Trophoblast cell (in vitro differentiated cells and primary cell): ENCODE measurements at regions not wholly inside any gene's neighbourhood (a gene's known extent, or its start where the extent isn't known, plus 50 kb on each side); places are given as distances from the start of the nearest gene placed in this dataset.

ENCODE experiments used
- DNase-seq, 2 donors: peaks; one replicate each; pipeline ENCODE4 v3.0.0-alpha.2; 2016
- H2AFZ ChIP-seq: 2 replicates; pipeline ENCODE4 v1.6.1; 2013; ENCODE audit warnings: low read length, moderate library complexity, mild to moderate bottlenecking; ENCODE audit not compliant: insufficient read depth, poor library complexity
- H2AK5ac ChIP-seq: 2 replicates; pipeline ENCODE4 v1.6.1; 2013; ENCODE audit warnings: mild to moderate bottlenecking, low read length
- H2BK120ac ChIP-seq: 2 replicates; pipeline ENCODE4 v1.6.1; 2013; ENCODE audit warnings: low read length, mild to moderate bottlenecking, moderate library complexity; ENCODE audit not compliant: insufficient read depth, poor library complexity
- H2BK12ac ChIP-seq: 2 replicates; pipeline ENCODE4 v1.6.1; 2013; ENCODE audit warnings: mild to moderate bottlenecking, low read length, moderate library complexity
- H2BK5ac ChIP-seq: 2 replicates; pipeline ENCODE4 v1.6.1; 2013; ENCODE audit warnings: low read length, low read depth, moderate library complexity, mild to moderate bottlenecking; ENCODE audit not compliant: poor library complexity
- H3K14ac ChIP-seq: 2 replicates; pipeline ENCODE4 v1.6.1; 2013; ENCODE audit warnings: mild to moderate bottlenecking, low read length
- H3K18ac ChIP-seq: 2 replicates; pipeline ENCODE4 v1.6.1; 2013; ENCODE audit warnings: mild to moderate bottlenecking, low read length
- H3K23ac ChIP-seq: 2 replicates; pipeline ENCODE4 v1.6.1; 2013; ENCODE audit warnings: low read length
- H3K27ac ChIP-seq: 2 replicates; pipeline ENCODE4 v1.5.1; 2013; ENCODE audit warnings: low read depth, mild to moderate bottlenecking, inconsistent platforms, low read length, moderate library complexity
- H3K27me3 ChIP-seq: 2 replicates; pipeline ENCODE4 v1.6.1; 2013; ENCODE audit warnings: inconsistent platforms, mild to moderate bottlenecking, low read length, moderate library complexity; ENCODE audit not compliant: insufficient read depth
- H3K36me3 ChIP-seq, 2 experiments: 1 replicate in 1 of 2; 2 replicates in 1 of 2; pipeline ENCODE4 v1.6.1; 2013; ENCODE audit warnings: low read length in 2 of 2, mild to moderate bottlenecking in 2 of 2, moderate library complexity in 1 of 2; ENCODE audit not compliant: insufficient read depth in 2 of 2, control insufficient read depth in 1 of 2
- H3K4ac ChIP-seq: 2 replicates; pipeline ENCODE4 v1.6.1; 2013; ENCODE audit warnings: low read depth, mild to moderate bottlenecking, low read length, moderate library complexity
- H3K4me1 ChIP-seq, 2 experiments: 1 replicate in 1 of 2; 2 replicates in 1 of 2; pipeline ENCODE4 v1.6.1; 2013; ENCODE audit warnings: low read length in 2 of 2, mild to moderate bottlenecking in 2 of 2, moderate library complexity in 1 of 2; ENCODE audit not compliant: insufficient read depth in 2 of 2, control insufficient read depth in 1 of 2
- H3K4me2 ChIP-seq: 2 replicates; pipeline ENCODE4 v1.6.1; 2013; ENCODE audit warnings: inconsistent platforms, mild to moderate bottlenecking, low read length, moderate library complexity
- H3K4me3 ChIP-seq: 2 replicates; pipeline ENCODE4 v1.5.1; 2013; ENCODE audit warnings: mild to moderate bottlenecking, low read depth, low read length, inconsistent platforms
- H3K79me1 ChIP-seq: one replicate; pipeline ENCODE4 v1.6.1; 2013; ENCODE audit warnings: low read length
- H3K79me2 ChIP-seq: 2 replicates; pipeline ENCODE4 v1.6.1; 2013; ENCODE audit warnings: low read length, mild to moderate bottlenecking; ENCODE audit not compliant: control insufficient read depth, insufficient read depth, poor library complexity
- H3K9ac ChIP-seq: 2 replicates; pipeline ENCODE4 v1.6.1; 2013; ENCODE audit warnings: mild to moderate bottlenecking, low read length
- H3K9me3 ChIP-seq: 2 replicates; pipeline ENCODE4 v1.6.1; 2013; ENCODE audit warnings: low read depth, mild to moderate bottlenecking, control low read depth, inconsistent platforms, low read length; ENCODE audit not compliant: insufficient read depth
- H4K12ac ChIP-seq: 2 replicates; pipeline ENCODE4 v1.6.1; 2013; ENCODE audit warnings: low read depth, mild to moderate bottlenecking, low read length, moderate library complexity
- H4K8ac ChIP-seq: 2 replicates; pipeline ENCODE4 v1.6.1; 2013; ENCODE audit warnings: low read depth, mild to moderate bottlenecking, low read length, moderate library complexity
- H4K91ac ChIP-seq: one replicate; pipeline ENCODE4 v1.6.1; 2013; ENCODE audit warnings: low read depth, mild to moderate bottlenecking, low read length, moderate library complexity
- WGBS: extraction: QIAGEN DNeasy Blood & Tissue Kit; methylation state at CpG from one replicate; pipeline ENCODE4 v1.1.7; 2013; ENCODE audit warnings: missing lambda C conversion rate; ENCODE audit not compliant: insufficient read length, insufficient coverage; ENCODE audit errors: extremely low coverage; 5-methylcytosine and 5-hydroxymethylcytosine counted together

DNA sequence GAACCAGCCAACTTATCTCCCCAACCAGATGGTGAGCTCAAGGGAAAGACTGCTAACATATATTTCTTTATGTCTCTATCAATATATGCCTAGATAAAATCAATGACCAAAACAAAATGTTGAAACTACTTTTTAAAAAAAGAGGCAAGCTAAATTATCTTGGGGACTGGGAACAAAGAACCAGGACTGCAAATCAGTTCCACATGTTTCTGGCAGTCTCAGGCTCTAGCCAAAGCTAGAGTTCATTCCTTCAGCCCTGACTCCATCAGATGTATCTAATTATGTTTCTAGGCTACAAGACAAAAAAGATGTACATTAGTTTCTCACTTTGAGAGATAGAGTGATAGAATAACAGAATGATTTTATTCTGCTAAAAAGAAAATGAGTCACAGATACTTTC lies 1290.3 kb upstream of the SORCS1 start:
- Histone ChIP-seq H2AFZ (no peak overlapping the region), H3K4me1 (no peaks in the 10 kb centered on the region), H3K79me2 (no peaks in the 10 kb centered on the region), H4K8ac (no peak overlapping the region), H3K9me3 (no peaks in the 10 kb centered on the region), H2BK5ac (no peak overlapping the region), H3K4me2 (no peak overlapping the region), H3K23ac (no peak overlapping the region), H2AK5ac (no peak overlapping the region), H3K14ac (no peak overlapping the region), H4K91ac (no peak overlapping the region), H3K4ac (no peak overlapping the region), H3K4me3 (no peak overlapping the region), H4K12ac (no peak overlapping the region), H3K36me3 (no peaks in the 10 kb centered on the region), H2BK12ac (no peak overlapping the region), H3K27ac (no peak overlapping the region), H3K79me1 (no peaks in the 10 kb centered on the region), H3K27me3 (no peaks in the 10 kb centered on the region), H3K9ac (no peak overlapping the region), H3K18ac (no peak overlapping the region), H2BK120ac (no peak overlapping the region)
- DNase-seq: no peak

DNA sequence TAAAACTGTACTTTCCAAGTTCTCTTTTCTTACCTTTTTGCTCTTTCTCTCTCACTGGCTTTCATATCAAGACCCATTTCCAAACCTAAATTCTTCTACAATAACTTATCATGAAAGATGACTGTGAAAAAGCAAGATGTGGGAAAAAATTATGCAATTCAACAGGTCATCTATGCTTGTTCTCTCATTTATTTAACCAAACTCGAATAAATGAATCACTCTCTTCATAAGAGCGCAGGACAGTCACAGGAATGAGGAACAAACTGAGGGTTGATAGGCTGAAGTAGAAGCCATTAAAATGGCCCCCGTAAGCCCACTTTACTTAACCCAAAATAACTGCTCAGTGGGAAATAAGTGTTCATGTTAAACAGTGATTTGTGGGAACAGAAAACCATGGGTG lies 1289.7 kb upstream of the SORCS1 start:
- Histone ChIP-seq H2AK5ac (no peak overlapping the region), H3K4me1 (no peaks in the 10 kb centered on the region), H4K12ac (no peak overlapping the region), H2AFZ (no peak overlapping the region), H3K9me3 (no peaks in the 10 kb centered on the region), H4K8ac (no peak overlapping the region), H3K27me3 (no peaks in the 10 kb centered on the region), H2BK120ac (no peak overlapping the region), H3K27ac (no peak overlapping the region), H2BK12ac (no peak overlapping the region), H3K4me2 (no peak overlapping the region), H3K4me3 (no peak overlapping the region), H3K79me2 (no peaks in the 10 kb centered on the region), H2BK5ac (no peak overlapping the region), H3K18ac (no peak overlapping the region), H3K79me1 (no peaks in the 10 kb centered on the region), H3K14ac (no peak overlapping the region), H3K4ac (no peak overlapping the region), H3K23ac (no peak overlapping the region), H3K36me3 (no peaks in the 10 kb centered on the region), H4K91ac (no peak overlapping the region), H3K9ac (no peak overlapping the region)
- no CpG with 5 or more reads among the region's 3 CpGs for WGBS
- no peak for DNase-seq

DNA sequence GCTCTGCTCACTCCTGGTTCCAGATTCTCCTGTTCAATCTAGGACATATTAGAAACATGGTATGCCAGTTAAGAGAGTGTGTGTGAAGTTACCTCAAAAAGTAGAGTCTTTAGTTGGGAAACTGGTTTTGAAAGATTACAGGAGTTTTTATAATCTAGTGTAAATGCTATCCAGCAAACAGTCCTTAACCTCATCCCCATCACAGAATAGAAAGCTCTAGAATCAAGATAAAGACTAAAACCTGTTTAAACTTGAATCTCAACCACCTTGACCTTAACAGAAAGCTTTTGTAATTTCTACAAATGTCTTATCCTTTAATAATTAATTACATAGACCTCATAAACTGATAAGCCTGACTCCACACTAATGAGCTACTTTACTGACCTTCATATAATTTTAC lies 1288.7 kb upstream of the SORCS1 start:
- Histone ChIP-seq H2BK5ac (no peak overlapping the region), H3K4me3 (no peak overlapping the region), H4K8ac (no peak overlapping the region), H4K12ac (no peak overlapping the region), H3K36me3 (no peaks in the 10 kb centered on the region), H3K14ac (no peak overlapping the region), H2AFZ (no peak overlapping the region), H3K18ac (no peak overlapping the region), H3K4me1 (no peaks in the 10 kb centered on the region), H3K4me2 (no peak overlapping the region), H3K79me2 (no peaks in the 10 kb centered on the region), H2BK120ac (no peak overlapping the region), H4K91ac (no peak overlapping the region), H3K4ac (no peak overlapping the region), H3K23ac (no peak overlapping the region), H2AK5ac (no peak overlapping the region), H3K9ac (no peak overlapping the region), H3K9me3 (no peaks in the 10 kb centered on the region), H3K27ac (no peak overlapping the region), H3K27me3 (no peaks in the 10 kb centered on the region), H3K79me1 (no peaks in the 10 kb centered on the region), H2BK12ac (no peak overlapping the region)
- DNase-seq: no peak

DNA sequence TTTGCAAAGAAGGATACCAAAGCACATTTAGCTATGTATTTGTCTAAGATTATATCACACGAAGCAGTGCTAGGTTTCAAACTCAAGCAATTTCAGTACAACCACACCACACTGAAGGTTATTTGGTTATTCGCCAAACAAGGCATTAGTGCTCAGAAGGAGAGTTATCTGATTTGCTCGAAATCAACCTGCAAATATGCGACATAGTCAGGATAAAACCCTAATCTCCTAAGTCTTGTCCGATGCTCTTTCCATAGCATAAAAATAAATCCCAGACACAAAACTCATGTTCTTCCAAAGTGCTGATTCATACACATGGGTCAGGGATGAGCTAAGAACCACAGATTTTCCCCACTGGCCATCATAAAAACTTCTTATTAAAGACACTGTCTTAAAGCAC lies 1288.0 kb upstream of the SORCS1 start:
- no peak for DNase-seq
- no peaks in the 10 kb centered on the region for H3K36me3 ChIP-seq
- no peak overlapping the region for H3K4me2 ChIP-seq
- no peak overlapping the region for H2BK120ac ChIP-seq
- H3K27me3 ChIP-seq: no peaks in the 10 kb centered on the region
- no peak overlapping the region for H4K8ac ChIP-seq
- no peak overlapping the region for H2AK5ac ChIP-seq
- no peak overlapping the region for H3K14ac ChIP-seq
- H3K4ac ChIP-seq: no peak overlapping the region
- H3K23ac ChIP-seq: no peak overlapping the region
- no peak overlapping the region for H3K27ac ChIP-seq
- no peak overlapping the region for H3K4me3 ChIP-seq
- no peaks in the 10 kb centered on the region for H3K79me1 ChIP-seq
- H2AFZ ChIP-seq: no peak overlapping the region
- no peak overlapping the region for H2BK5ac ChIP-seq
- no peak overlapping the region for H2BK12ac ChIP-seq
- H3K79me2 ChIP-seq: no peaks in the 10 kb centered on the region
- no peaks in the 10 kb centered on the region for H3K9me3 ChIP-seq
- H4K91ac ChIP-seq: no peak overlapping the region
- H3K18ac ChIP-seq: no peak overlapping the region
- no peak overlapping the region for H3K9ac ChIP-seq
- no CpG with 5 or more reads among the region's 5 CpGs for WGBS
- H3K4me1 ChIP-seq: no peaks in the 10 kb centered on the region
- no peak overlapping the region for H4K12ac ChIP-seq

DNA sequence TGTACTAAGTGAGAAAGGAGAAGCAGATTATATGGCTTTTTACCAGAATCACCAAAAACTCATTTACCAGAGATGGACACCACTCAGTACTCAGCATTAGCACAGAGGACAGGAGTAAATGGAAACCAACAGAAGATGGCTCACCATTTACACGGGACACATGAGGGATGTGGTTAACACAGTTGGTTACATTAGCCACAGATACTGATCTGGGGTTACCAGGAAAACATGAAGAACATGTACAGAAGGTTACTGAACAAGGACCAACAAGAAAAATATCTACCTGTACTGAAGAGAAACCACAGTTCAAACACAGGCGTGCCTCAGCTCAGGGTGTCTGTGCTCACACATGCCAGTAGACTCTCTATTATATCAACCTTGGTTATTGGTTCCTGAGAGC lies 1285.8 kb upstream of the SORCS1 start:
- no peaks in the 10 kb centered on the region for H3K36me3 ChIP-seq
- no peak overlapping the region for H3K9ac ChIP-seq
- H4K12ac ChIP-seq: no peak overlapping the region
- no peak overlapping the region for H3K4me3 ChIP-seq
- no peaks in the 10 kb centered on the region for H3K4me1 ChIP-seq
- no peak overlapping the region for H2BK12ac ChIP-seq
- H4K91ac ChIP-seq: no peak overlapping the region
- H3K27ac ChIP-seq: no peak overlapping the region
- no peak for DNase-seq
- WGBS: no CpG with 5 or more reads among the region's 2 CpGs
- no peaks in the 10 kb centered on the region for H3K79me1 ChIP-seq
- no peak overlapping the region for H3K4me2 ChIP-seq
- H3K27me3 ChIP-seq: no peaks in the 10 kb centered on the region
- H3K18ac ChIP-seq: no peak overlapping the region
- no peaks in the 10 kb centered on the region for H3K9me3 ChIP-seq
- H2AK5ac ChIP-seq: no peak overlapping the region
- no peak overlapping the region for H3K4ac ChIP-seq
- H4K8ac ChIP-seq: no peak overlapping the region
- H3K79me2 ChIP-seq: no peaks in the 10 kb centered on the region
- no peak overlapping the region for H3K14ac ChIP-seq
- H2BK5ac ChIP-seq: no peak overlapping the region
- H2AFZ ChIP-seq: no peak overlapping the region
- H2BK120ac ChIP-seq: no peak overlapping the region
- no peak overlapping the region for H3K23ac ChIP-seq
